ENCODE measurements at regions not wholly inside any gene's neighbourhood (a gene's known extent, or its start where the extent isn't known, plus 50 kb on each side); places are given as distances from the start of the nearest gene placed in this dataset.
"Not testable (repeated sequence)": the region's sequence is repeated elsewhere in the genome, so short reads cannot be mapped to it uniquely, and the experiment has no call there.

- DNase-seq = no peak
These were observed 268.2 kb upstream of the POT1 start for GRCh38 chr7:125197731-125198393.

DNA sequence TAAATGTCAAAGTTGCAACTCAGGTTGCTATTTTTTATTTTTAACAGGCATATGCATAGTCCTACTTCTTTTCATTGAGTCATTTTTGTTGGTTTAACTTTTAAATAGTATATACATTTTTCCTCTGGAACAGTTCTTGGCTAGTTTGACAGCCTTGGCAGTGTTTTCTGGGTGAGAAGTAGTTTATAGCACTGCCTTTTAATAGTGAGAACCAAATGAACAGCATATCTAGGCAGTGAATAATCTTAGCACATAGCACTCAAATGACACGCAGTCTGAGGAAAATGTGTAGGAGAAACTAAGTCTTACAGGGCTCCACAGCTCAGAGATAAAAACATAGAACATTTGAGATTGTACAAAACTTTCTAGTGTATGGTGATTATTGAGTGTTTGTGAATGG lies 265.5 kb upstream of the POT1 start:
- no peak for DNase-seq

GRCh38 chr7:125193263-125193662 lies 263.6 kb upstream of the POT1 start:
- no peak for DNase-seq

DNA sequence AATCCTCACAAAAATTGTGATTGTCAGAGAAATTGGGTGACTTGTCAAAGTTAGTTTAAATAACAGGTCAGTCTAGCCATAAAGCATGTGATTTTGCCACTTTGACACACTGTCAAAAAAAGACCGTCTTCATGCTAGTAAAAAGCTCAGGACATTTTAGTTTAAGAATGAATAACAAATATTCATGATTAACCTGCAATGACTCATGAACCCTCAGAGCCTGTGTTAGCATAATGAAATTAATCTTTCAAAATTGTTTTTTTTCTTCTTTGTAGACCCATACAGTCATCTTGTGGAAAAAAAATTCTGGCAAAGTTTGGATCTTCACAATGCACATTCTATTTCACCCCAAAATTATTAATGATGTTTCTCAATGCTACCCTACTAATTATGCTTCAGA lies 255.2 kb upstream of the POT1 start:
- DNase-seq = no peak

- DNase-seq = not testable (repeated sequence)
These were observed 252.1 kb upstream of the POT1 start for GRCh38 chr7:125181569-125182267.

DNA sequence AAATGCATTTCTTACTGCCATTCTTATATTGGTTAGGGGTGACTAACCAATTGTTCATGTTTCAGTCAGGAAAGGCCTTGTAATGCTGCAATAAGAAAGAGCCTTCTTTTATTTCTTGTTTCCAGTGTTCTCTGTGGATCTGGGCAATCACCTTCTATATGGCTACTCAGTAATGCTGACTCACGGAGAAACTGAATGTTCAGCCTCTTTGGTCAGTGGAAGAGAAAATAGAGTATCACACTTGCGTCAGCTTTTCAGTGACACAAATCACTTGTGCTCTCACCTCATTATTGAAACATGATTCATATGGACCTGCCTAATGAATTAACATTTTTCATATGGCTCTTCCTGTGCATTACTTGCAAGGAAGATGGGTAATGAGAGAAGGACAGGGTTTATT lies 243.9 kb upstream of the POT1 start:
- DNase-seq = no peak

DNA sequence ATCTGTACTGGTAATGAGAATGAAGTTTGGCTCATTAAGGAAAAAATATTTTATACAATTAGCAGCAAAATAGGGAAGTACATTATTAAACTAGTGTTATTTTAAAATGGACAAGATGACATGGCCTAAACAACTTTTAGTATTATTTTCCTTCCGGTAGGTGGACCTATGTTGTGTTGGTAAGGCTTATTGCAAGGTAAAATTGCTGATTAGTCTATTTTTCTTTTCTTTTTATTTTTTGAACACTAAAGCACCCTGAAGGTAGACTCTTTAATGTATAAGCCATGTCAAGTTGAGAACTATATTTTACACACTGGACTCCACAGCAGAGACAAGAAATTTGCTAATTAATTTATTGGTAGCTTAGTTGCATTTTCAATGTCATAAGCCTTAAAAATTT lies 239.5 kb upstream of the POT1 start:
- no peak for DNase-seq

DNA sequence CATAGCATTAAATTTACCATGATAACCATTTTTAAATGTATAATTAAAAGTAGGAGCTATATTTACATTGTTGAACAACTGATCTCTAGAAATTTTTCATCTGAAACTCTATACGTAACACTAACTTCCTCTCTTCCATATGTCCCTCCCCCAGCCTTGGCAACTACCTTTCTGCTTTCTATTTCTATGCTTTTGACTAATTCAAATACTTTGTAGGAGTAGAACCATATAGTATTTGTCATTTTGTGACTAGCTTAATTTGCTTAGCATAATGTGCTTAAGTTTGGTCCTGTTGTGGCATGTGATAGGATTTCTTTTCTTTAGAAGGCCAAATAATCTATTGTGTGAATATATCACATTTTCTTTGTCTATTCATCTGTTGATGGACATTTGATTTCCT lies 225.3 kb upstream of the POT1 start:
- no peak for DNase-seq

- no peak for DNase-seq
These were observed 219.5 kb upstream of the POT1 start for GRCh38 chr7:125149151-125149550.

DNA sequence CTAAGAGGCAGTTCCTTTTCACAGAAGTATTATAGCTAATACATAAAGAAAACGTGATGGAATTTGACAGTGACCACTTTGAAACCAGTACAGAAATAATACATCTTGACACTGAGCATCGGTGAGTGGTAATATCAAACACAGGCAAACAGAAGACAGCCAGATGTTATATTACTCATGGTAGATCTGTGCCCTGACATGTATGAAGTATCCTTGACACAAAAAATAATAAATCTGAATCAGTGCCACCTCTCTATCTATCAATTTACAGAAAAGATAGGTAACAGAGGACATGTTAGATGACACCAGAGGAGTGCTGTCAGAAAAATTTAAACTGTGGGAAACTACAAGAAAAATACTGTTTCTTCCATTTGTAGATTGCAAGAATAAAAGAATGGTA lies 217.4 kb upstream of the POT1 start:
- no peak for DNase-seq

GRCh38 chr7:125136755-125137532 lies 207.3 kb upstream of the POT1 start:
- DNase-seq = no peak

GRCh38 chr7:125136341-125136740 lies 206.7 kb upstream of the POT1 start:
- DNase-seq = no peak

GRCh38 chr7:125130173-125130572 lies 200.5 kb upstream of the POT1 start:
- DNase-seq = no peak

GRCh38 chr7:125127304-125127703 lies 197.7 kb upstream of the POT1 start:
- DNase-seq = no peak

DNA sequence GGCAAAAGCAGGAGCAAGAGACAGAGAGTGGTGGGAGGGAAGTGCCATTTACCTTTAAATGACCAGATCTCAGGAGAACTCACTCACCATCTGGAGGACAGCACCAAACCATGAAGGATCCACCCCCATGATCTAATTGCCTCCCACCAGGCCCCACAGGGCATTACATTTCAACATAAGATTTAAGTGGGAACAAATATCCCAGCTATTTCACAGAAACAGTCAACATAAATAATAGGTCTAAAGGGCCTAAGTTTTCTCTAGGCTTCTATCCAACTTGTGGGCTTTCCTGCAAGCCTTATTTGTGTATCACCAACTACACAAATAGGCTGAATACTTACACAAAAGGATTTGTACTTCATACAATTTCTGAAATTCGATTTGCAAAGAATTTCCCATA lies 196.8 kb upstream of the POT1 start:
- DNase-seq = no peak

- no peak for DNase-seq
These were observed 195.7 kb upstream of the POT1 start for GRCh38 chr7:125125315-125125714.

- no peak for DNase-seq
These were observed 192.5 kb upstream of the POT1 start for GRCh38 chr7:125122173-125122572.

DNA sequence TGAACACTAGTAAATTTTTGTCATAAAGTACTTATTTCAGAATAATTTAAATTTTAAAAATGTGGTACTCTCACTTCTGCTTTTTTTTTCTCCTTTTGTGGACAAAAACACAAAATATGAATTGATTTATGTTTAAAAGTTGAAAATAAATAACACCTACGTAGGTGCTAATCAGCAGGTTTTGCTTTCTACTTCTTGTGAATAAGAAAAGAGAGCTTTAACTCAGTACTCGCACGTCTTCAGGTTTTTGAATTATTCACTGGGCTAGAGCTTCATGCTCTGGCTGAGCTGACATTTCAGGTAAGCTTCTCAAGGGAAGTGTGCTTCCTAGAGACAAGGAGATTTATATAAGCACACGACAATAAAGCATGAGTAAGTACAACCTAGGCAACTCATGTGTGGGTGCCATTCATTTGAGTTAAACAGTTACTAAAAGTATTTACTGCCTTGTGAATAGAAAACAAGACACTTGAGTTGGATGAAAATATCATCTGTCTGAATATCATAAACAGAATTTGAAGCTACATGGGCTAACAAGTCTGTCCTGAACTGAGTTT lies 190.0 kb upstream of the POT1 start:
- no peak for DNase-seq

DNA sequence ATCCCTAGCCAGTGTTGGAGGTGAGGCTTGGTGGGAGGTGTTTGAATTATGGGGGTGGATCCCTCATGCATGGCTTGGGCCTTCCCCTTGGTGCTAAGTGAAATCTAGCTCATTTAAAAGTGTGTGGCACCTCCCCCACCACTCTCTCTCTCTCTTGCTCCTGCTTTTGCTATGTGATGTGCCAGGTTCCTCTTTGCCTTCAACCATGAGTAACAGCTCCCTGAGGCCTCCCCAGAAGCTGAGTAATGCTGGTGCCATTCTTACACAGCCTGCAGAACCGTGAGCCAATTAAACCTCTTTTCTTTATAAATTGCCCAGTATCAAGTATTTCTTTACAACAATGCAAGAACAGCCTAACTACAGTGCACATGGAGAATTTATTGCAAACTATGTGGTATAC lies 188.8 kb upstream of the POT1 start:
- DNase-seq = no peak

GRCh38 chr7:125112850-125113249 lies 183.2 kb upstream of the POT1 start:
- DNase-seq = no peak

GRCh38 chr7:125099519-125099918 lies 169.9 kb upstream of the POT1 start:
- DNase-seq = no peak

DNA sequence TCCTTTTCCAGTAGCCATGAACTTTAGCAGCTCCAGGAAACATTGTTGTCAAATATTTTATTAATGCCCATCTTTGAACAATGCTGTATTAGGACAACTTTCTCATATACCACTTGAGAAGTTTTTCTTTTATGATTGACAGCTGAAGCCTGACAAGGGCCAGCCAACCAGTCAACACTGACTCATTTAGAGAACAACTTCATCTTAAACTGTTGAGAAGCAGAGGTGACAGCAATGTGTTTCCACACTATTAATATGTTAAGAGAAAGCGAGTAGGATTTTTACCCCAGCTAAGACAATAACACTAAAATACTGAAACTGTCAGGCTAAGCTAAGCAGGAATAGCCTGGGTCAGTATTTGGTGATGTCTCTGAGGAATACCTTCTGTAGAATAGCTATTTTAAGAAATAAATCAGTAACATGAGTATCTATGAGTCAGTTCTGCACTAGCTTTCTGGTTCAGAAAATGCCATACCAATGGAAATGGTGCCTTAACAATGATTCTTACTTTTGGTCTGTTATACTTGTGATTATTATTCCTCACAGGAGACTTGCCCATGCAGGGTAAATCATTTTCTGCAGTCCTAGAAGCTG lies 168.8 kb upstream of the POT1 start:
- DNase-seq = no peak

DNA sequence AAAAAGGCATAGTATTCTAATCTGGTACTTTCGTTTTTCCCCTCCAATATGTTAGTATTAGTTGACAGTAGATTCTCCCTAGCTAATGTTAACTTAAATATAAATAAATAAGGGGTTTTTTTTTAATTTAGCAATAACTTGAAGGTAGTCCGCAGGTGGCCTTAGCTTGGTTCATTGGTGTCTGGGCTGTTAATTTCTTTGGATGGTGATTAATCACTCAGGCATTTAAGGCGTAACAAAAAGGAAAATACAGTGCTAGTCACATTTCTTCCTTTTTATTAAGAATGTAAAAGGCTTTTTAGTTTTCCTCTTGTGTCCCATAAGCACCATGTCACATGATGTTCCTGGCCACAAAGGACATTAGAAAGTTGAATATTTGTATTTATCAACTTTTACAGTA lies 161.0 kb upstream of the POT1 start:
- DNase-seq = no peak
